ENCODE measurements at regions not wholly inside any gene's neighbourhood (a gene's known extent, or its start where the extent isn't known, plus 50 kb on each side); places are given as distances from the start of the nearest gene placed in this dataset.

DNA sequence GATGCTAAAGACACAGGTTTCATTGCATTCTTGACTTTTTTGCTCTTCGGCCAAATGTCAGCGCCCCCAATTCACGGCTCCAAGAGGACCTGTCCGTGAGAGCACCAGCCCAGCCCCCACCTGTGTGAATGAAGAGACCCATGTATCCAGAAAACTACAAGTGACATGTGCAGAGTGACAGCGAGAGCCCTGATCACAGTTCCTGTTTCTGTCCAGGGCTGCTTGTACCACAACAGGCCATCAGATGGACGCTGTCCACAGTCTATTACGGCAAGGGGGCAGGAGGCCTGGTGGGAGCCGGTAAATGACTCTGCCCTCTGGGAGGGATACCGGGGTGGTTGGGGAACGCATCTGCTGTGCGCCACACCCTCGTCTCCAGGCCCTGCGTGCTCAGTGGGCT is 520.9 kb upstream of the ID2 start:
- TF ChIP-seq, protein P1, sequence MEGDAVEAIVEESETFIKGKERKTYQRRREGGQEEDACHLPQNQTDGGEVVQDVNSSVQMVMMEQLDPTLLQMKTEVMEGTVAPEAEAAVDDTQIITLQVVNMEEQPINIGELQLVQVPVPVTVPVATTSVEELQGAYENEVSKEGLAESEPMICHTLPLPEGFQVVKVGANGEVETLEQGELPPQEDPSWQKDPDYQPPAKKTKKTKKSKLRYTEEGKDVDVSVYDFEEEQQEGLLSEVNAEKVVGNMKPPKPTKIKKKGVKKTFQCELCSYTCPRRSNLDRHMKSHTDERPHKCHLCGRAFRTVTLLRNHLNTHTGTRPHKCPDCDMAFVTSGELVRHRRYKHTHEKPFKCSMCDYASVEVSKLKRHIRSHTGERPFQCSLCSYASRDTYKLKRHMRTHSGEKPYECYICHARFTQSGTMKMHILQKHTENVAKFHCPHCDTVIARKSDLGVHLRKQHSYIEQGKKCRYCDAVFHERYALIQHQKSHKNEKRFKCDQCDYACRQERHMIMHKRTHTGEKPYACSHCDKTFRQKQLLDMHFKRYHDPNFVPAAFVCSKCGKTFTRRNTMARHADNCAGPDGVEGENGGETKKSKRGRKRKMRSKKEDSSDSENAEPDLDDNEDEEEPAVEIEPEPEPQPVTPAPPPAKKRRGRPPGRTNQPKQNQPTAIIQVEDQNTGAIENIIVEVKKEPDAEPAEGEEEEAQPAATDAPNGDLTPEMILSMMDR (IDR thresholded peaks at IDR 0.05; ENCODE audit: low read depth, low read length), result no peak
- H3K9me3 ChIP-seq (ENCODE audit: low read depth), result no peaks in the 10 kb centered on the region
- H3K27ac ChIP-seq, result peak overlapping the region; percentile 43
- no peak overlapping the region for H3K4me3 ChIP-seq
- no peaks in the 10 kb centered on the region for H3K36me3 ChIP-seq
- DNase-seq (ENCODE audit: low read depth in 1 of 2, low spot score in 1 of 2), result no peak
- peaks cover 3% of the 10 kb centered on the region for H3K4me1 ChIP-seq (ENCODE audit: low read depth)
- no peaks in the 10 kb centered on the region for H3K27me3 ChIP-seq

DNA sequence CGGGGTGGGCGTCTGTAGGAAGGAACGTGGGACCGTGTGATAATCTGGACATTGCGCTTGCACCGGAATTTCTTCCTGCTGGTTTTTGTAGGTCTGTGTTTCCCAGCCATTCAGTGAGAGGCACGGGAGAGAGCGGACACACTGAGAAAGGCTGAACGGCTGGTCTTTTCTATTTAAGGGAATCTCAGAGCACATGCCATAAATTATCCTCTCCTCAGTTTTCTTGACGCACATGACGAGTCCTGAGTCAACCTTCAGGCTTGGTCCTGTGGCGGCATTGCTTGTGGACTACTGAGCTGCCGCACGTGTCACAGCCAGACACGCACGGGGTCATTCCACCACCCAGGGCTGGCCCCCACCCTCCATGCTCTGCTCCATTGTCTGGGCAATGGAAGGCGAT is 519.3 kb upstream of the ID2 start:
- Histone ChIP-seq H3K27me3 (no peaks in the 10 kb centered on the region), H3K4me1 (ENCODE audit: low read depth) (peaks cover 3% of the 10 kb centered on the region), H3K36me3 (no peaks in the 10 kb centered on the region), H3K27ac (no peak overlapping the region), H3K4me3 (no peak overlapping the region), H3K9me3 (ENCODE audit: low read depth) (no peaks in the 10 kb centered on the region)
- TF ChIP-seq, protein P1 (IDR thresholded peaks at IDR 0.05; ENCODE audit: low read depth, low read length), result no peak
- no peak for DNase-seq (ENCODE audit: low read depth in 1 of 2, low spot score in 1 of 2)

DNA sequence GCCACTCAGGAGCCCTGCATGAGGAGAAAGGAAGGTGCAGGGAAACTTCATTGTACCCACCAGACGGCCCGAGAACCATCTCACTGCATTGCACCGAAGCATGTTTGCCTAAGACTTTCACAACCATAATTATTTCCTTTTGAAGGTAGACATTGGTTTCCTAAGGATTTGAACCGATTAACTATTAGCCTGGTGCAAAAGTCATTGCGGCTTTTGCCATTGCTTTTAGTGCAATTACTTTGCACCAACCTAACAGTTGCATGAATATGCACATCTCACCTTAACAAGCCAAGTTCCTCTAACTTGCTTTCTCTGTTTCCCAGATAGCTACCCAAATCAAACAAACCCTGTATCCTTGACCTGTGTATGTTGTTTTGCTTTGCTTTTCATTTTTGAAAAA is 516.3 kb upstream of the ID2 start:
- H3K36me3 ChIP-seq, result no peaks in the 10 kb centered on the region
- H3K27ac ChIP-seq, result no peak overlapping the region
- no peaks in the 10 kb centered on the region for H3K4me1 ChIP-seq (ENCODE audit: low read depth)
- H3K27me3 ChIP-seq, result no peaks in the 10 kb centered on the region
- TF ChIP-seq, protein P1 (IDR thresholded peaks at IDR 0.05; ENCODE audit: low read depth, low read length), result no peak
- H3K4me3 ChIP-seq, result no peak overlapping the region
- no peaks in the 10 kb centered on the region for H3K9me3 ChIP-seq (ENCODE audit: low read depth)
- DNase-seq (ENCODE audit: low read depth in 1 of 2, low spot score in 1 of 2), result no peak

DNA sequence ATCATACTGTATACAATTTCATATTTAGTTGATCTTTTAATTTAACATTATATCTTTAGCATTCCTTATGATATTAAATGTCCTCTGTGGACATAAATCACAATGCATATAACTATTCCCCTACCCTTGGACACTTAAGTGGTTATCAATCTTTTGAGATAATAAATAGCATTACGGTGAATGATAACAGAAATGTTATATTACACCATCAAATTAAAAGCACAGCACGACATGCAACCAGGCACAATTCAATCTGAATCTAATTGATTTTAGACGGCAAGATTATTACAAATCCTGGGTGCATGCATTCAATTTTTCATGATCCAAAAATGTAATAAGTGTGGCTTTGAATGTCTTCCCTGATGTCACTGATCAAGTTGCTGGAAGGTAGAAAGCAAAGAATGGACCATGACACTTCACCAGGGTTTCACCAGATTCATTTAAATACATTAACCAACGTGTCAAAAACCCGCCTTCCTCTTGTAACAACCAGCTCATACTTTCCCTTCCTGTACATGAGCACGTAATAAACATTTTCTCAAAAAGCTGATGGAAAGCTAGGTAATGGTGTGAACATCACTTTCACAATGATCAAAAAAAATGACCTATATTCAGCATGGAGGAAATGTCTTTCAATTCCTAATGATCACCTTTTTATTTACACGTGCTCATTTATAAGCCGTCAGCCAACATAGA is 513.7 kb upstream of the ID2 start:
- Histone ChIP-seq H3K9me3 (ENCODE audit: low read depth) (no peaks in the 10 kb centered on the region), H3K27ac (no peak overlapping the region), H3K36me3 (no peaks in the 10 kb centered on the region)

DNA sequence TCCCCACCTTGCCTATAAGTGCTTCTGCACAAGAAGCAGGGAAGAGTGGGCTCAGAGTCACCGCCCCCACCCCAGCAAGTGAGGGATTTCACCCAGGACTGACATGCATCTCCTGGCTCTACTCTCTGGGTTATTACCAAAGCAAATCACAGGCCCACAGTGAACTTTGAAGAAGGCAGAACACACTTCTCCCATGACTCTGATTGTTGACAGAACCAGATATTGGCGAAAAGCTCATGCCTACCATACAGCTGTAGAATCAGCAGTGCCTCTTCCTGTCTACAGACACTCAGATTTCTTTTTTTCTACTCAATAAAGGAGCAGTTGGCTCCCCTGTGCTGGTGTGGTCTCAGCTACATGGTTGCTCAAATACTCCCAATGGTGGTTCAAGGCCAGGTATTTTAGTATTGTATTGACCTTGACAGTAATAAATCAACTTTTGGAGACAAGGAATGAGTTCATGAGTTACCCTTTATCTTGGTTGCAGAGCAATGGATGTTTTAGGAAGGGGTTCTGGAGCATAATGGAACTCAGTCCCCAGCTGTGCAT is 512.9 kb upstream of the ID2 start:
- peak in 1 of 2 donors; percentile 16 for DNase-seq (ENCODE audit: low read depth in 1 of 2, low spot score in 1 of 2)
- no peak overlapping the region for H3K27ac ChIP-seq
- H3K4me1 ChIP-seq (ENCODE audit: low read depth), result no peaks in the 10 kb centered on the region
- H3K9me3 ChIP-seq (ENCODE audit: low read depth), result no peaks in the 10 kb centered on the region
- TF ChIP-seq, protein P1 (IDR thresholded peaks at IDR 0.05; ENCODE audit: low read depth, low read length), result no peak
- H3K4me3 ChIP-seq, result no peak overlapping the region
- H3K36me3 ChIP-seq, result no peaks in the 10 kb centered on the region
- H3K27me3 ChIP-seq, result no peaks in the 10 kb centered on the region

More for the DNA sequence above, 513.7 kb upstream of the ID2 start:
- no peak for DNase-seq (ENCODE audit: low read depth in 1 of 2, low spot score in 1 of 2)
- TF ChIP-seq, protein P1 (IDR thresholded peaks at IDR 0.05; ENCODE audit: low read depth, low read length), result no peak
- Histone ChIP-seq H3K4me1 (ENCODE audit: low read depth) (no peaks in the 10 kb centered on the region), H3K4me3 (no peak overlapping the region), H3K27me3 (no peaks in the 10 kb centered on the region)
